Activated naive CD8-positive, alpha-beta T cell treated with anti-CD3 and anti-CD28 coated beads, Interleukin-2, amount 50 U/mL, for 24 hours (primary cell): ENCODE measurements at regions not wholly inside any gene's neighbourhood (a gene's known extent, or its start where the extent isn't known, plus 50 kb on each side); places are given as distances from the start of the nearest gene placed in this dataset.

Experiments used
- ATAC-seq: fragments of 150-1000 bp; cut with Tn5 transposase; one replicate; pipeline ENCODE4 v1.10.0; 2021
- DNase-seq: peaks from one replicate; pipeline ENCODE4 v3.0.0; 2021
- H3K27ac Mint-ChIP-seq: one replicate; pipeline ENCODE4 v1.8.0; 2021; ENCODE audit warnings: mild to moderate bottlenecking, mixed read lengths
- H3K27me3 Mint-ChIP-seq: one replicate; pipeline ENCODE4 v1.8.0; 2021; ENCODE audit warnings: mixed read lengths
- H3K36me3 Mint-ChIP-seq: one replicate; pipeline ENCODE4 v1.8.0; 2021; ENCODE audit warnings: low read depth, mixed read lengths
- H3K4me1 Mint-ChIP-seq: one replicate; pipeline ENCODE4 v1.8.0; 2021; ENCODE audit warnings: mixed read lengths
- H3K4me3 Mint-ChIP-seq: one replicate; pipeline ENCODE4 v1.8.0; 2021; ENCODE audit warnings: mild to moderate bottlenecking, moderate library complexity, mixed read lengths
- H3K9me3 Mint-ChIP-seq: one replicate; pipeline ENCODE4 v1.8.0; 2021; ENCODE audit warnings: mixed read lengths

- Mint-ChIP-seq H3K27me3 (no peaks in the 10 kb centered on the region), H3K4me1 (no peaks in the 10 kb centered on the region), H3K9me3 (no peaks in the 10 kb centered on the region), H3K36me3 (no peaks in the 10 kb centered on the region), H3K4me3 (no peak overlapping the region), H3K27ac (no peak overlapping the region)
- no peak for DNase-seq
- ATAC-seq = no peak
Measured at GRCh38 chr16:50972876-50973275, 178.2 kb downstream of the SALL1 start.

- H3K4me3 Mint-ChIP-seq = no peak overlapping the region
- no peak for DNase-seq
- H3K27ac Mint-ChIP-seq = no peak overlapping the region
- H3K9me3 Mint-ChIP-seq = no peaks in the 10 kb centered on the region
- no peaks in the 10 kb centered on the region for H3K4me1 Mint-ChIP-seq
- no peaks in the 10 kb centered on the region for H3K36me3 Mint-ChIP-seq
- no peak for ATAC-seq
- peaks cover 2% of the 10 kb centered on the region for H3K27me3 Mint-ChIP-seq
Measured at GRCh38 chr16:50970281-50970680, 180.8 kb downstream of the SALL1 start.

GRCh38 chr16:50967827-50968612 is 183.1 kb downstream of the SALL1 start:
- ATAC-seq = no peak
- Mint-ChIP-seq H3K27me3 (peaks cover 2% of the 10 kb centered on the region), H3K9me3 (no peaks in the 10 kb centered on the region), H3K36me3 (no peaks in the 10 kb centered on the region), H3K4me3 (no peak overlapping the region), H3K4me1 (no peaks in the 10 kb centered on the region), H3K27ac (no peak overlapping the region)
- DNase-seq = no peak

- no peak for DNase-seq
- ATAC-seq = no peak
- Mint-ChIP-seq H3K36me3 (no peaks in the 10 kb centered on the region), H3K4me1 (no peaks in the 10 kb centered on the region), H3K27ac (no peak overlapping the region), H3K4me3 (no peak overlapping the region), H3K9me3 (no peaks in the 10 kb centered on the region), H3K27me3 (peaks cover 10% of the 10 kb centered on the region)
Measured at GRCh38 chr16:50964491-50964890, 186.6 kb downstream of the SALL1 start.

- no peak overlapping the region for H3K27ac Mint-ChIP-seq
- H3K27me3 Mint-ChIP-seq = peaks cover 10% of the 10 kb centered on the region
- ATAC-seq (no peak), DNase-seq (no peak)
- no peaks in the 10 kb centered on the region for H3K36me3 Mint-ChIP-seq
- H3K4me1 Mint-ChIP-seq = no peaks in the 10 kb centered on the region
- H3K9me3 Mint-ChIP-seq = no peaks in the 10 kb centered on the region
- H3K4me3 Mint-ChIP-seq = no peak overlapping the region
Measured at GRCh38 chr16:50961952-50962351, 189.1 kb downstream of the SALL1 start.

GRCh38 chr16:50960517-50961202 is 190.4 kb downstream of the SALL1 start:
- no peaks in the 10 kb centered on the region for H3K36me3 Mint-ChIP-seq

GRCh38 chr16:50957056-50957455 is 194.0 kb downstream of the SALL1 start:
- H3K9me3 Mint-ChIP-seq = no peaks in the 10 kb centered on the region
- H3K4me1 Mint-ChIP-seq = no peaks in the 10 kb centered on the region
- ATAC-seq (no peak), DNase-seq (no peak)
- H3K36me3 Mint-ChIP-seq = no peaks in the 10 kb centered on the region
- no peak overlapping the region for H3K27ac Mint-ChIP-seq
- no peak overlapping the region for H3K4me3 Mint-ChIP-seq
- H3K27me3 Mint-ChIP-seq = peaks cover 10% of the 10 kb centered on the region

More at GRCh38 chr16:50960517-50961202, 190.4 kb downstream of the SALL1 start:
- no peak for DNase-seq
- no peak for ATAC-seq
- H3K9me3 Mint-ChIP-seq = no peaks in the 10 kb centered on the region
- H3K27ac Mint-ChIP-seq = no peak overlapping the region
- peaks cover 7% of the 10 kb centered on the region for H3K27me3 Mint-ChIP-seq
- H3K4me3 Mint-ChIP-seq = no peak overlapping the region
- H3K4me1 Mint-ChIP-seq = no peaks in the 10 kb centered on the region

- Mint-ChIP-seq H3K9me3 (no peaks in the 10 kb centered on the region), H3K4me1 (no peaks in the 10 kb centered on the region), H3K36me3 (no peaks in the 10 kb centered on the region), H3K27me3 (peaks cover 10% of the 10 kb centered on the region), H3K27ac (no peak overlapping the region), H3K4me3 (no peak overlapping the region)
- no peak for ATAC-seq
- DNase-seq = no peak
Measured at GRCh38 chr16:50956637-50957036, 194.4 kb downstream of the SALL1 start.

- Mint-ChIP-seq H3K4me1 (no peaks in the 10 kb centered on the region), H3K36me3 (no peaks in the 10 kb centered on the region), H3K9me3 (no peaks in the 10 kb centered on the region), H3K27ac (no peak overlapping the region), H3K4me3 (no peak overlapping the region), H3K27me3 (peaks cover 3% of the 10 kb centered on the region)
- no peak for ATAC-seq
- DNase-seq = no peak
Measured at GRCh38 chr16:50955311-50955710, 195.8 kb downstream of the SALL1 start.

GRCh38 chr16:50954469-50954868 is 196.6 kb downstream of the SALL1 start:
- Mint-ChIP-seq H3K4me1 (no peaks in the 10 kb centered on the region), H3K9me3 (no peaks in the 10 kb centered on the region), H3K4me3 (no peak overlapping the region), H3K27ac (no peak overlapping the region), H3K27me3 (peaks cover 3% of the 10 kb centered on the region), H3K36me3 (no peaks in the 10 kb centered on the region)
- DNase-seq (no peak), ATAC-seq (no peak)

- H3K27me3 Mint-ChIP-seq = peaks cover 3% of the 10 kb centered on the region
- no peaks in the 10 kb centered on the region for H3K9me3 Mint-ChIP-seq
- no peak overlapping the region for H3K27ac Mint-ChIP-seq
- no peaks in the 10 kb centered on the region for H3K36me3 Mint-ChIP-seq
- H3K4me3 Mint-ChIP-seq = no peak overlapping the region
- DNase-seq = no peak
- H3K4me1 Mint-ChIP-seq = no peaks in the 10 kb centered on the region
- no peak for ATAC-seq
Measured at GRCh38 chr16:50953290-50953689, 197.8 kb downstream of the SALL1 start.

GRCh38 chr16:50950955-50951354 is 200.1 kb downstream of the SALL1 start:
- H3K36me3 Mint-ChIP-seq = no peaks in the 10 kb centered on the region
- H3K27ac Mint-ChIP-seq = no peak overlapping the region
- H3K27me3 Mint-ChIP-seq = peaks cover 3% of the 10 kb centered on the region
- no peak overlapping the region for H3K4me3 Mint-ChIP-seq
- H3K4me1 Mint-ChIP-seq = no peaks in the 10 kb centered on the region
- no peaks in the 10 kb centered on the region for H3K9me3 Mint-ChIP-seq
- DNase-seq (no peak), ATAC-seq (no peak)

GRCh38 chr16:50948268-50948930 is 202.7 kb downstream of the SALL1 start:
- Mint-ChIP-seq H3K27me3 (peaks cover 2% of the 10 kb centered on the region), H3K36me3 (no peaks in the 10 kb centered on the region), H3K9me3 (no peaks in the 10 kb centered on the region), H3K4me1 (no peaks in the 10 kb centered on the region), H3K27ac (no peak overlapping the region), H3K4me3 (no peak overlapping the region)
- DNase-seq = no peak
- ATAC-seq = no peak

GRCh38 chr16:50947826-50948225 is 203.2 kb downstream of the SALL1 start:
- no peak overlapping the region for H3K4me3 Mint-ChIP-seq
- no peaks in the 10 kb centered on the region for H3K9me3 Mint-ChIP-seq
- H3K27me3 Mint-ChIP-seq = no peaks in the 10 kb centered on the region
- H3K36me3 Mint-ChIP-seq = no peaks in the 10 kb centered on the region
- H3K27ac Mint-ChIP-seq = no peak overlapping the region
- no peak for ATAC-seq
- no peaks in the 10 kb centered on the region for H3K4me1 Mint-ChIP-seq
- no peak for DNase-seq

GRCh38 chr16:50946606-50947005 is 204.5 kb downstream of the SALL1 start:
- no peak overlapping the region for H3K4me3 Mint-ChIP-seq
- no peaks in the 10 kb centered on the region for H3K27me3 Mint-ChIP-seq
- no peaks in the 10 kb centered on the region for H3K36me3 Mint-ChIP-seq
- no peak overlapping the region for H3K27ac Mint-ChIP-seq
- ATAC-seq (no peak), DNase-seq (no peak)
- H3K4me1 Mint-ChIP-seq = no peaks in the 10 kb centered on the region
- H3K9me3 Mint-ChIP-seq = no peaks in the 10 kb centered on the region
